SKM-1 treated with dmso at 0.1 percent for 144 hours (cell line): ENCODE measurements at regions not wholly inside any gene's neighbourhood (a gene's known extent, or its start where the extent isn't known, plus 50 kb on each side); places are given as distances from the start of the nearest gene placed in this dataset.
"Not testable (repeated sequence)": the region's sequence is repeated elsewhere in the genome, so short reads cannot be mapped to it uniquely, and the experiment has no call there.

Source experiments
- DNase-seq: peaks from one replicate; lab custom pipeline; 2025; ENCODE audit not compliant: unreplicated experiment; lab: John Stamatoyannopoulos, UW

DNA sequence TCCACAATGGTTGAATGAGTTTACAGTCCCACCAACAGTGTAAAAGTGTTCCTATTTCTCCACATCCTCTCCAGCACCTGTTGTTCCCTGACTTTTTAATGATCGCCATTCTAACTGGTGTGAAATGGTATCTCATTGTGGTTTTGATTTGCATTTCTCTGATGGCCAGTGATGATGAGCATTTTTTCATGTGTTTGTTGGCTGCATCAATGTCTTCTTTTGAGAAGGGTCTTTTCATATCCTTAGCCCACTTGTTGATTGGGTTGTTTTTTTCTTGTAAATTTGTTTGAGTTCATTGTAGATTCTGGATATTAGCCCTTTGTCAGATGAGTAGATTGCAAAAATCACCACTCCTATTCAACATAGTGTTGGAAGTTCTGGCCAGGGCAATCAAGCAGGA lies 287.6 kb upstream of the RASGRP1 start:
- not testable (repeated sequence) for DNase-seq

GRCh38 chr15:38853608-38854007 lies 289.0 kb upstream of the RASGRP1 start:
- no peak for DNase-seq

GRCh38 chr15:38854506-38854905 lies 289.9 kb upstream of the RASGRP1 start:
- DNase-seq: no peak

- DNase-seq: no peak
These were observed 293.2 kb upstream of the RASGRP1 start for GRCh38 chr15:38857814-38858213.

- no peak for DNase-seq
These were observed 295.0 kb upstream of the RASGRP1 start for GRCh38 chr15:38859574-38859973.

DNA sequence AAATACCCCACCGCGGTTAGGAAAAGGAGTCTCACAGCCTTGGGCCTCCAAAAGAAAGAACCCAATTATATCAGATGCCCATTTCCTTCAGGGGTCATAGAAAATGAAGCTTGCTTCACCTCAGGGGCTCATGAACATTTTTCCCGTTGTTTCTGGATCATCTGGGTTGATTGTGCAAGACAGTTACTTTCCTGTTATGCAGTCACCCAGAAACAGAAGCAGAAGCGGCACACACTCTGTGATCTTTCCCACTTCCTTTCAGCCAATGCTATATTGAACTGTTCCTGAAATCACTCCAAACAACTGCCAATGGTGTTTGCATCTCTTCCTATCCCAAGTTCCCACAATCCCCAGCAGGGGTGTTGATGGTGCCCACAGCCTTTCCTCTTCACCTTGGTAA lies 295.6 kb upstream of the RASGRP1 start:
- peak; percentile 53 for DNase-seq

DNA sequence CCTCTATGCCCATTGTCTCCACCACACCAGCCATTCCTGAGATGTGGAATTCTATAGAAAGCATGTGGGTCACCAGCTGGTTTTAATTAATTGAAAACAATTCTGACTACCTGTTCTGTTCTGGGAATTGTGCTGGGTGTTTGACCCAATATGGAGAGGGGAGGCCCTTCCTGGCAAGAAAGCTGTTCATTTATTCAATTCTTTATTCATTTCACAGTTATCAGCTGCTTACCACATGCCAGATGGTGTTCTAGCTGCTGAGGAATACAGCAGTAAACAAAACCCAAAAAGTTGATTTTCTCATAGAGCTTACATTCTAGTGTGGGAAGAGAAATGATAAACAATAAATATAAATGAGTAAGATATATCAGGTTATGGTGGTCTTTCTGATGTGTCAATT lies 296.1 kb upstream of the RASGRP1 start:
- DNase-seq: no peak

DNA sequence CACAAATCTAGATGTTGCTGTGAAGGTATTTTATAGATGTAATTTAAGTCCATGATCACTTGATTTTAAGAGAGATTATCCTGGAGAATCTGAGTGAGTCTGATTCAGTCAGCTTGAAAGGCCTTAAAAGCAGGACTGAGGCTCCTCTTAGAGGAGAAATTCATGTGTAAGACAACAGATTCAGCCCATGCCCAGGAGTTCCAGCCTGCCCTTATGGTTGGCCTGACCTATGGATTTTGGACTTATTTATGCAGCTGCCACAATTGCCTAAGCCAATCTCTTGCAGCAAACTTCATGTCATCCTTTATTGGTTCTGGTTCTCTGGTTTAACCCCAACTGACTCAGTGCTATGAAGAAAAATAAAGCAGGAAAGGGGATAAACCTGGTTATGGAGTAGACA lies 296.5 kb upstream of the RASGRP1 start:
- DNase-seq: no peak

GRCh38 chr15:38862099-38862498 lies 297.5 kb upstream of the RASGRP1 start:
- no peak for DNase-seq

- DNase-seq: no peak
These were observed 298.8 kb upstream of the RASGRP1 start for GRCh38 chr15:38863381-38863780.

DNA sequence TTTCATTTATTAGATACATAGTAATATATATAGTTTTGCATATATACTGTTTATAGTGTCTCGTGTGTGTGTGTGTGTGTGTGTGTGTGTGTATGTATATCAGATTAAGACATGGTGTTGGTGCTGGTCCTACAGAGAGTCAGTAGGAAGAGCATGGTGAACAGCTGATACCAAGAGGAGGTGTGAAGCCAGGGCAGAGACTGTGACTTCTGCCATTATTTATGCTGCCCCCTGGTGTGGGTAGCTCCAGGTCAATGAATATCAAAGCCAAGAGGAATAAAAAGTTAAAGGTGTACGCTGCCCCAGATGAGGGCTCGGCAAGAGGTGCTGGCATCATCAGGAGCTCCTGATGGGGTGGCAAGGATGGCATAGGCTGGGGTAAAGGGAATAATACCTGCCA lies 299.5 kb upstream of the RASGRP1 start:
- DNase-seq: no peak

- DNase-seq: no peak
These were observed 300.4 kb upstream of the RASGRP1 start for GRCh38 chr15:38864827-38865581.

DNA sequence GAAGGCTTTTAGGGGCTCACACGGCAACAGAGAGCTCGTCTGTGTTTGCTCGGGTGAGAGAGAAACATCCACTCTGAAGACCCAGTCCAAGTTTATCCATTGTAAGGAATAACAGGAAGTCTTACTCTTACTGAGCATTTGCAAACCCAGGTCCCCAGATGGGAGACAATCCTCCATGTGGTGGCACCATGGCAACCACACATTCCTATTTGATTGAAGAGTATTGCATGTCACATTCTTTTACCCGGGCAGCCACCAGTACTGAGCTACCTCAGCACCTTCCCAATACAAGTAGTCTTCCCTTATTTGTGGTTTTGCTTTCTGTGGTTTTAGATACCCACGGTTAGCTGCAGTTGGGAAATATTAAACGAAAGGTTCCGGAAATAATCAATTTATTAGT lies 302.9 kb upstream of the RASGRP1 start:
- no peak for DNase-seq

DNA sequence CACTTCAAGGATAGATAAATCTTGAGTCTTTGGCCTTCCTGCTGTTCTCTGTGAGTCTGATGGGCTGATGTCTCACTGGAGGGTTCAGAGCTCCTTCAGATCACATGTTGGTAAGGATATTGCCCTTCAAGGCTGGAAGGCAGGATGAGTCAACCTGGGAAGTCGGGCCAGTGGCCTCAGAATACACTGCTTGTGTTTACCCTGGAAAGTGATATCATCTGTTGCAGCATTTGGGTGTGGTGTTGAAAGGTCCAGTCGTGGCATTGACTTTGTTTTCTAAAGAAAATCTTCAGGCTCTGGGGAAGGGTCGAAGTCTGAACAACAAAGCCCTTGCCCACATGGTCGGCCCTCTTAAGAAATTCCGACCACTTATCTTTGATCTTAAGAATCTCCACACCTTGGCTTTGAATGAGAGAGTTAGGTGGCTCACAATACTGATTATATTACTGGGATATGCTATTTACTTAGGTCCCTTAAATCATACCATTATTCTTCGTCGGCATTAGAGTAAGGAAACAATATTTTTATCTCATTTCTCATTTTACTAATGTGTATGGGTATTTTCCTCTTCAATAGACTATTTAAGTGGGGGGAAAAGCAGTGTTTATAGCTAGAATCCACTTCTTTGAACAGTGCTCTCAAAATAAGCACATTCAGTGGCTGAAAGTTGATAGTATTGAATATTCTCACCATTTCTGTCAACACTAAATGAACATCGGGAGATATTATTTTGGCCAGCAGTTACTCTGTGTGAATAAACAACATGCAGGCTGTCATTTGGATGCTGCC lies 303.9 kb upstream of the RASGRP1 start:
- DNase-seq: no peak

DNA sequence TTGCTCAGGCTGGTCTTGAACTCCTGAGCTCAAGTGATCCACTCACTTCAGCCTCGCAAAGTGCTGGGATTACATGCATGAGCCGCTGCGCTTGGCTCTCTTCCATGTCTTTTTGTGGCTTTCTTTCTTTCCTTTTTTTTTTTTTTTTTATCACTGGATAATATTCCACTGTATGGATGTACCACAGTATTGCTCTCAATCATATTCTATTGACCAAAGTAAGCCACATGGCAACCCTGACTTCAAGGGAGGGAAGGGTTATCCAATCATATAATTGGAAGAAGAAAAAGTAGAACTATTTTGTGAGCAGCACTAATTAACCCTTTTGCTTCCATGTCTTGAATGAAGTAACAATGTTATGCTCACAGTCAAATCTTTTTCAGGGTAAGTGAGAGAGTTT lies 307.0 kb upstream of the RASGRP1 start:
- DNase-seq: no peak

DNA sequence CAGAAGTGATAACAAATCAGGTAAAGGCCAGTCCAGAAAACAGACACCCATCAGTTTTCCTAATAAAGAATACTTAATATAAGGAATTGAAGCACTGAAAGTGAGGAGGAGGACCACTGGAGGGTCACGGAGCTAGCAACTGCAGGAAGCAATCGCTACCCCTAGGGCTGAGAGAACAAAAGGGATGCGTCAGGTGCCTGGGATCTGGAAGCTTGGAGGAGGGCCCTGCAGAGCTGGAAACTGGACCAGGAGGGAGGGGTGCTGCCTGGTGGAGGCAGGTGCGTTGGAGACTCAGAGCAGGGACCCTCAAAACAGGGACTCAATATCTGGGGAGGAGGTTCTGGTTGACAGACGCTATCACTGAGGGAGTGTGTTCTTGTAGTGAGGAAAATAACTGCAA lies 308.1 kb upstream of the RASGRP1 start:
- DNase-seq: no peak

DNA sequence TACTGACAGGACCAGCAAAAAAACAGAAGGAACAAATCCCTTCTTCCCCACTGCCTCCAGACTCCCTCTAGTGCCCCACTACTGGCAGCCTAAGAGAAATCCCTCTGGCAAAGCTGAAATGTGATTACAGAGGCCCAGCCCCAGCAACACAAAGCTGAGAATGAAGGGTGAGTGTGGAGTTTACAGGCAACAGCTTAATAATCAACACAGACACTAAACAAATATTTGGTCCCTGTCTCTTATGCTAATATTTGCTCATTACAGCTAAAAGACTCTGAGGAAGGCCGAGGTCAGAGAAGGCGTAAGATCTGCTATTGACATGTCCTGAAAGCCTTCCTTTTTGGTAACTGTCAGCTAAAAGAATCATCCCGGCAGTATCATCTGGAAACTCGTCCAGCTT lies 308.5 kb upstream of the RASGRP1 start:
- DNase-seq: no peak

DNA sequence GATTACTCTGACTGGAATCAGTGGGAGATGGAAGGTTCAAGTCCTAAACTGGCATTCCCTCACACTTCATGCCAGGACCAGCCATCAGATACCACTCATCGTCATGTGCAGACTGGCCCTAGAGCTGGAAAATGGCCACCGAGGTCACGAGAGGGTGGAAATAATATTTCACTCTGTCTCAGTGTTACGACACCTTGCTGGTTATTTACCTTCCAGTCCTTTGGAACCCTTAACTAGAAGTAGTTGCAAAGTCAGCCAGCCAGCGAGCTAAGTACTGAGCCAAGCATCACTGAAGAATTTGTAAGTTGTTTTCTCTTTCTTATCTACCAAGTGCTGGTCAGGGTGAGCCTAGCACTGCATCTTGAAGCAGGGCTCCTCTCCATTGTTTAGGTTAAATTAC lies 309.9 kb upstream of the RASGRP1 start:
- no peak for DNase-seq

GRCh38 chr15:38876211-38876610 lies 311.6 kb upstream of the RASGRP1 start:
- DNase-seq: no peak

DNA sequence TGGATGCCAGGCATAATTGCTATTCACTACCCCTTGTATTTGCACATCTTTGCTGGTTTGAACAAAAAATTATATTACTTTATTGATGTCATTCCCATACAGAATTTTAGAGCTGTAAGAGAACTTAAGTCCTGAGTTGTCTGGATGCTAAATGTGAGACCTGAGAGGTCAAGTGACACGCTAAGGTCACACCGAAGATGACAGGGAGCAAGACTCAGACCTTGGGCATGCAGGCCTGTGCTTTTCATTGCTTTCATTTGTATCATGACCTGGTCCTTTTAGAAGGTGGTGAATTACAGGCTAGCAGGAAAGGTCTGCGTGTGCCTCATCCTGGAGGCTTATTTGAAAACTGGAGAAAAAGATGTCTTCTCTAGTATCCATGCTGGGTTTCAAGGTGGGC lies 312.0 kb upstream of the RASGRP1 start:
- no peak for DNase-seq

- no peak for DNase-seq
These were observed 312.9 kb upstream of the RASGRP1 start for GRCh38 chr15:38877471-38877870.

GRCh38 chr15:38878026-38878425 lies 313.4 kb upstream of the RASGRP1 start:
- DNase-seq: no peak

GRCh38 chr15:38878926-38879325 lies 314.3 kb upstream of the RASGRP1 start:
- DNase-seq: no peak
